CD4-positive, alpha-beta T cell treated with Interferon gamma for 1 hour (primary cell): ENCODE measurements at regions not wholly inside any gene's neighbourhood (a gene's known extent, or its start where the extent isn't known, plus 50 kb on each side); places are given as distances from the start of the nearest gene placed in this dataset.
"Not testable (repeated sequence)": the region's sequence is repeated elsewhere in the genome, so short reads cannot be mapped to it uniquely, and the experiment has no call there.

Source experiments
- DNase-seq: peaks from one replicate; pipeline ENCODE4 v3.0.0-alpha.2; 2020

DNA sequence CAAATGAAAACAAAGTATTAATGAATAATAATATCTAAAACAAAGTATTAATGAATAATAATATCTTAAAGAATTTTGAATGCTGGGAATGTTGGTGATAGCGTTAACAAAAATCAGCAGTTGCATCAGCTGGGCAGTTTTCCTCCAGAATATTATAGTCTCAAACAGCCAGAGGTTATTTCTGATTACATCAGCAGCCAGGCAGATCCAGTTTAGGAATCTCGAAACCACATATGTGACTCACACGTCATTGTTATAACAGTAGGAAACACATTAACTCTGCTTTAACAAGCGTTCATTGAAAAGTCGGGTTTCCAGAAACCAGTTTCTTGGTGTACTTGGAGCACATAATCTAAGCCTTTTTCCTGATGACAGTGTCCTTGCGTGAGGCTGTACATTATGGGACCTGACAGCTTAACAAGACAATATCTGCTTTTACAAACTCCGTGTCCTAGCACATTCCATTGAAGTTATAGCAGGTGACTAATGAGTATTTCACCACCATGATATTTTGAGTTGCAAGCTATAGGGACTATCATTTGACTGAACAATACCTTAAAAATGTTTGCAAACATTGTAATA lies 559.5 kb upstream of the KLF4 start:
- no peak for DNase-seq

DNA sequence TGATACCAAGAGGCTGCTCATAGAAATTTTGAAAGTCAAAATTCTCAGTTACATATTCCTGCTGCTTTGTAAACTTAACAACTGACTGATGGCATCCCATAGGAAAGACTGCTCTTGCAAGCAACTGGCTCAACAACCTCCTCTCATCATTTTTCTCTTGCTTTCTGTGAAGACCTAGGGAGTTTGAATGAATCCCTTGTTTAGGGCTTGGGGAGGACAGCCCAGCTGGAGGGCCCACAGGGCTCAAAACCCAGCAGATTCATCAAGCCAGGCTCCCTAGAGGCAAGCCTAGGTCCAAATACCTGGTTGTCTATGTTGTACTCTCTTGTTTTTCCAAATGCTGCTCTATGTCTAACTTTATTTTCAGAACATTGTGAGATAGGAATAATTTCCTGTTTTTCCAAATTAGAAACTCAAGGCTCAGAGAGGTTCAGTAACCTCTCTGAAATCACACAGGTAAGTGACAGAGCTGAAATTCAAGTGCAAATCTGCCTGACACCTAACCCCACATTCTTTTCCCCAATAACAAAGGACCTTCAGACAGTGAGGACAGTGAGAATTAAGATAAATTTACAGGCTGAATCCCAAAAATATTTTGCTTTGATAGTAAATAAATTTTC lies 558.9 kb upstream of the KLF4 start:
- no peak for DNase-seq

DNA sequence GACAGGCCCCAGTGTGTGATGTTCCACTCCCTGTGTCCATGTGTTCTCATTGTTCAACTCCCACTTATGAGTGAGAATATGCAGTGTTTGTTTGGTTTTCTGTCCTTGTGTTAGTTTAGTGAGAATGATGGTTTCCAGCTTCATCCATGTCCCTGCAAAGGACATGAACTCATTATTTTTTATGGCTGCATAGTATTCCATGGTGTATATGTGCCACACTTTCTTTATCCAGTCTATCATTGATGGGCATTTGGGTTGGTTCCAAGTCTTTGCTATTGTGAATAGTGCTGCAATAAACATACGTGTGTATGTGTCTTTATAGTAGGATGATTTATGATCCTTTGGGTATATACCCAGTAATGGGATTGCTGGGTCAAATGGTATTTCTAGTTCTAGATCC lies 558.2 kb upstream of the KLF4 start:
- DNase-seq, result not testable (repeated sequence)

DNA sequence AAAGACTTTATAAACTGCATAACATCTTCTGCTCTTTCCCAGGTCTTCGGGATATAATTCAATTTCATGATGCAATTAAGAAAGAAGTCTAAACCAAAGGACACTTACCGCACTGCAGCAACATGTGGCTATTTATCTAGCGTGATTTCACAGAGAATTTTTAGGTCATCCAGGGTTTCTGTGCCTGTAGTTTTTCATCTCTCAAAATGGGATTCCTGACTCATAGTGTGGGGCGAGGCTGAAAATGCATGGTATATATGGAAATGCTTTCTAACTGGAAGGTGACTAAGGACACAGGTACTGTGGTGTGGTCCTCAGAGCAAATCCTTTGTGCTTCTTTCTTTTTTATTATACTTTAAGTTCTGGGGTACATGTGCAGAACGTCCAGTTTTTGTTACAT lies 557.7 kb upstream of the KLF4 start:
- DNase-seq, result no peak

DNA sequence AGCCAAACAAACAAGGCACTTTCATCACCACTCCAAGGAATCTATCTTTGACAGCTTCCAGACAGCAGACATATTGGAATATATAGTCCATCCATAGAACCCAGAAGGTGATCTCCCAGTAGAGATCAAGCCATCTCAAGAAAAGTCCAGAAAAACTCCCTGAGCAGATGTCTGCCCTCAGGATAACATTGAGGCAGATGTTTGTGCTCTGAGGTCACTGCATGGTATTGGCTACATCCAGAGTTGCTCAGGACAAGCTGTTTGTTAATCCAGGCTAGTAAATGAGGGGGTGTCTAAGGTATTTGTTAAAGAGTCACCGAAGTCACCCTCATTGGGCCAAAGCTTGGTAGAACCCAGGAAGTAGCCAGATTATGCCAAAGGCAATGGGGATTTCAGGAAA lies 556.3 kb upstream of the KLF4 start:
- no peak for DNase-seq

DNA sequence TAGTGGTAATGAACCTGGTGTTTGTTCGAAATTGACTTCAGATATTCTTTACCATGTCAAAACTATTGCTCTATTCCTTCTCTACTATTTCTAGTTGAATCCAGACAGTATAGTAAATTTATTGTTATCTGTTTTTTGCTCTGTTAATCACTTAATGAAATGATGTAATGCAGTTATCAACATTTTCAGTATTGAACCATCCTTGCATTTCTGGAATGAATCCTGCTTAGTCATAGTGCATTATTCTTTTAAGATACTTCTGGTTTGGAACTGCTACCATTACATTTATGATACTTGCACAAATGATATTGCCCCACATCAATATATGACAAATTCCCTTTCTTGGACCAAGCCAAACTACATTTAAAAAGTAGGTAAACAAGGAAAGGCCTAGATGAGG lies 554.0 kb upstream of the KLF4 start:
- no peak for DNase-seq

DNA sequence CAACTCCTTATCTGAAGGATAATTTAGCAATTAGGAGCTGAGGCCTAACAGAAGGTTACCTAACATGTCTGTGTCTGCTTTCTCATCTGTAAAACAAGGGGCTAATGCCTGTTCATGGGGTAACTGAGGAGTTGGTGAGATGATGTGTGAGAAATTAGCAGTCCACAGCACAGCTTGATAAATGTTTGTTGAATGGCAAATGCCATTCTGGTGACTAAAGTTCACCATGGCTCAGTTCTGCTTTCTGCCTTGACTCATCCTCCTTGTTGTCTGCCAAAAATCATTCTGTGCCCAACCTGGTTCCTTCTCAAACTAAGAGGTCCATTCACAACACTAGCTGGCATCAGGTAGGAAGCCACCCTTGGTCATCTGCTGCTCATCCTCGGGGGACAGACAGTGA lies 552.0 kb upstream of the KLF4 start:
- DNase-seq, result no peak

DNA sequence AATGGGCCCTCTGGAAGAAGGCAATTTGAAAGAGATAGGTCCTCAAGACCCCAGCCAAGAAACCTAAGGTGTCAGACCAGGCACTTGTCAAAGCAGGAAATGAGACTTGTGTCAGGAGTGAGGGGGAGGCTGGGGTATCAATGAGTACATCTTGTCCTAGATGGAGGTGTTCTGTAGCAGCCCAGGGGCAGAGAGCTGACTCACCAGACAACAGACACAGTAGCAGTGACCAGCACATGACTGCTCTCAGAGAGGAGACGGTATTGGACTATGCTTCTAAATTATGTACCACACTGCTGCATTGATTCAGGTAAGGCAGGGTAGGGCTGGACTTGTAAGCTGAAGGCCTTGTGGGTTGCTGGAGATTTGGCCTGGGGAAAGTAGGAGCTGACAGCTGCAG lies 551.2 kb upstream of the KLF4 start:
- DNase-seq, result no peak

DNA sequence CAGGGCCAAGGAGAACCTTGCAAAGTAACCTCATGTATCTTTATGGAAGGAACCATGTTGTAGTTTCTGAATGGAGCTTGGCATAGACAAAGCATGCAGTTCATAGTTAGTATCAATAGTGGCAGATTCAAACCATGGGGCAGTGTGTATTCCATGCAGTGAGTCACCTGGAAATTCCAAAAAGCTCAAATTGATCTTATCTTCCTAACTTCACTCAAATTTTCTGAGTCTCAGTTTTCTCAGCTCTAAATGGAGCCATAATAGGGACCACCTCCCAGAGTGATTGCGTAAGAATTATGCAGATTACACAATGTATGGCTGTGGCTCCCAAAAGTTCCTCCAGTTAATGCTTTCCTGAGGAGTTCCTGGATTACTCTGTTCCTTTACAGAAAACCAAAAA lies 549.9 kb upstream of the KLF4 start:
- no peak for DNase-seq

DNA sequence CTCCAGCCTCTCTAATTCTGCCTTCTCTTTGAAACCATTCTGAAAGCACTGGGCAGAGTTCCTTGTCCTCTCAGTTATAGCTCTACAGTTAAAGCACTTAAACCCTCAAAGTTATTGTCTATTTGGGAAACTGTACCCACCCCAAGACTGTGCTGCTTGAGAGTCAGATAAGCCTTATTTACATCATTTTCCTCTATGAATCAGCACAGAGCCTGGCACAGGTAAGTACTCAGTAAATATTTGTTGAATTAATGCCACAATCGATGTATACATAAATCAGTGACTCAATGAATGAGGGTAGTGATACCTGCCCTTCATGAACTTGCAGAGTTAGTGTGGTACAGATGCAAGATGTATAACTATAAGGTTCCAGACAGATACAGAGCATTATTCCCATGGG lies 549.4 kb upstream of the KLF4 start:
- no peak for DNase-seq

DNA sequence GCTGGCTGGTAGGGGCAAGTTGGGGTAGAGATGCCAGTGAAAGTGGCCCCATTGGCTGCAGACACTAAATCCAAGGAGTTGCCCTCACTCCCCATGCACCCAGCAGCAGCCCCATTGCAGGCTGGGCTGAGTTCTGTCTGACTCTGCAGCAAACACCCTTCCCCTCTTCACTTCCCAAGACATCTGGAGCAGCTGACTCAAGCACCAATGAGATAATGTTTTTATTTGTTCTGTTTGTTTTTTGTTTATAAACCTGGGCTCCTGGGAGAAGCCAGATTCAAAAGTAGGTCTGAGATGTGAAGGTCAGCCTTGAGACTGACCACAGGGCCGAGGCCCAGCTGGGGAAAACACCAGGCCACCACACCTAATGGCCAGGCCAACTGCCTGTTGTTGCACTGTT lies 545.9 kb upstream of the KLF4 start:
- no peak for DNase-seq

DNA sequence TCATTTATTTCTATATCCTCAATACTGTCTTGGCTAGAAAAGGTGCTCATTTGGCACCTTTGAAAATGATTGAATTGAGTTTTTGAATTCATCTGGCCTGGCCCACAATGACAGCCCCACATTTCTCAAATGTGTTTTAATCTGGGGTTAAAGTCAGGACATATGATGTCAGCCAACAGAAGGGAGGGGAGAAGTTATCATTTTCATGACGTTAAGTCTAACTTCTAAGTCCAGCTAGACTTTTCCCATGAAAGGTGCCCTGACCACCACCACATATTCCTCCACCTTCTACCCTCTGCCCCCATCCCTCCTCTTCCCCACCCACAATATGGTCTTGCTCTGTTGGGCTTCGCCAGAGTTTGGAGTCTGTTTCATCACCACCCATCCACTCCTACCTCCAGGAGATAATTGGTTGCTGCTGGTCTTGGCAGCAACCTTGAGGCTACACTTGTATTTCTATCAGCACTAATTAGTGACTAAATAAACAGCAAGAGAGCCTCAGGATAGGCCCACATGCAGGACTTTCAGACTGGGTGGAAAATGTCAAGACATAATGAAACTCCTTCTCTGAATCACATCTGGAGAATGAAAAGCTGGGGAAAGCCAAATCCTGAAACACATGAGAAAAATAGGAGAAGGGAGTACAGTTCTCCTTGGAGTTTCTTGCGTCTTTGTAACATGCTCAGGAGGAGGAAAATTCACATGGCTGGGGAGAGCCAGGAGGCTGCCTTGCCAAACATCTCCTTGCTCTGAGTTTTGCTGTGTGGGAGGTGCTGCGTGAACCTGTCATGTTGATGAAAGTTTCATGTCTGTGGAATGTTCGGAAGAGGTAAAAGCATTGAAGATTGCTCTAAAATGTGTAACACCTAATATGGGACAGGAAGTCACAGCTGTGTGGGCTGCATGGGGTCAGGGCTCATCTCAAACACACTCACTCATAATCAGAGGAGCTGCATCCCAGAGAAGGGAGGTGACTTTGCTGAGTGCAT lies 544.7 kb upstream of the KLF4 start:
- DNase-seq, result no peak

DNA sequence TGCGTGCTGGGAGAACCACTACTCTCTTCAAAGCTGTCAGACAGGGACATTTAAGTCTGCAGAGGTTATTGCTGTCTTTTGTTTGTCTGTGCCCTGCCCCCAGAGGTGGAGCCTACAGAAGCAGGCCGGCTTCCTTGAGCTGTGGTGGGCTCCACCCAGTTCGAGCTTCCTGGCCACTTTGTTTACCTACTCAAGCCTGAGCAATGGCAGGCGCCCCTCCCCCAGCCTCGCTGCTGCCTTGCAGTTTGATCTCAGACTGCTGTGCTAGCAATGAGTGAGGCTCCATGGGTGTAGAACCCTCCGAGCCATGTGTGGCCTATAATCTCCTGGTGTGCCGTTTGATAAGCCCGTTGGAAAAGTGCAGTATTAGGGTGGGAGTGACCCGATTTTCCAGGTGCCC lies 542.5 kb upstream of the KLF4 start:
- not testable (repeated sequence) for DNase-seq

DNA sequence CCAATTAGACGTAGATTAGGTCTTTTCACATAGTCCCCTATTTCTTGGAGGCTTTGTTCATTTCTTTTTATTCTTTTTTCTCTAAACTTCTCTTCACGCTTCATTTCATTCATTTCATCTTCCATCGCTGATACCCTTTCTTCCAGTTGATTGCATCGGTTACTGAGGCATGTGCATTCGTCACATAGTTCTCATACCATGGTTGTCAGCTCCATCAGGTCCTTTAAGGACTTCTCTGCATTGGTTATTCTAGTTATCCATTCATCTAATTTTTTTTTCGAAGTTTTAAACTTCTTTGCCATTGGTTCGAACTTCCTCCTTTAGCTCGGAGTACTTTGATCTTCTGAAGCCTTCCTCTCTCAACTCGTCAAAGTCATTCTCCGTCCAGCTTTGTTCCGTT lies 541.7 kb upstream of the KLF4 start:
- DNase-seq, result not testable (repeated sequence)

DNA sequence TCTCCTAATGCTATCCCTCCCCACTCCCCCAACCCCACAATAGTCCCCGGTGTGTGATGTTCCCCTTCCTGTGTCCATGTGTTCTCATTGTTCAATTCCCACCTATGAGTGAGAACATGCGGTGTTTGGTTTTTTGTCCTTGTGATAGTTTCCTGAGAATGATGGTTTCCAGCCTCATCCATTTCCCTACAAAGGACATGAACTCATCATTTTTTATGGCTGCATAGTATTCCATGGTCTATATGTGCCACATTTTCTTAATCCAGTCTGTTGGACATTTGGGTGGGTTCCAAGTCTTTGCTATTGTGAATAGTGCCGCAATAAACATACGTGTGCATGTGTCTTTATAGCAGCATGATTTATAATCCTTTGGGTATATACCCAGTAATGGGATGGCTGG lies 537.1 kb upstream of the KLF4 start:
- DNase-seq, result not testable (repeated sequence)

DNA sequence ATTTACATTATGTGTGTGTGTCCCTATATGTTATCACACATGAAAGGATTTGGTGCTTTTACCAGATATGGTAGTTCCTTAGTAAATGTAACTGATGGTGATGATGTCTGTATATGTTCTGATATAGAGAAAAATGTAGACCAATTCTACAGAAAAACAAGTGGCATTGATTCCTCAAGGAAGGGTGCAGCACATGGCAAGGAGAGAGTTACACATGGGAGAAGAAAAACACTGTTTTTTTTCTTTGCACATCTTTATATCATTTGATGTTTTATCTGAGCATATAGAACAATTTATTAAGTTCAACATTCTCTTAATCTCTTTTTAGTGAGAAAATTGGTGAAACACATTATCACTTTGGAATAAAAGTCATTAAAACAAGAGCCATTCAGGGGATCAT lies 535.0 kb upstream of the KLF4 start:
- DNase-seq, result no peak

DNA sequence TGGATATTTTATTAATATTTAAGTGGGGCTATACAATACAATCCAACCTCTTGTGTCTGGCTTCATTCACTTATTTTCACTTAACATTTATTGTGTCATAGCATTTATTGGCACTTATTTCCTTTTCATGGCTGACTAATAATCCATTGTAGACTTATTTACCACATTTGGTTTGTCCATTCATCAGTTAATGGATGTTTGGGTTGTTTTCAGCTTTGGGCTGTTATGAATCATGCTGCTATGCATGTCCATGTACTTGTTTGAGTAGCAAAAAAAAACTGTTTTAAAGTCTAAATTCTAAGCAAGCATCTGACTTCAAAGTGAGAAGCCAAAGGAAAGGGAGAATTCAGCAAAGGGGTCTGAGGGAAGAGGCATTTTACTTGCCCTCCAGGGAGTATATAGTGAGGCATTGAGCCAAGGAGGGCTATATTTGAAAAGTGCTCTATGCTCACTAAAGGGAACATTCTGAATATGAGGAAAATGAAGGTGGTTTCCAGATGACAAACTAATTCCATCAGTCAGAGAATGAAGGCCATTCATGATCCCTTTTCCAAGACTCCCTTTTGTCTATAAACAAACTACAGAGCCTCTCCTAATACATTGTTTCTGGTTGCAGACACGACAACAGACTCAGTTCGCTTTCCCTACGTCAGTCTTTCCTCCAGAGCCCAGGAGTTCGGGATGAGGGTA lies 532.8 kb upstream of the KLF4 start:
- no peak for DNase-seq

DNA sequence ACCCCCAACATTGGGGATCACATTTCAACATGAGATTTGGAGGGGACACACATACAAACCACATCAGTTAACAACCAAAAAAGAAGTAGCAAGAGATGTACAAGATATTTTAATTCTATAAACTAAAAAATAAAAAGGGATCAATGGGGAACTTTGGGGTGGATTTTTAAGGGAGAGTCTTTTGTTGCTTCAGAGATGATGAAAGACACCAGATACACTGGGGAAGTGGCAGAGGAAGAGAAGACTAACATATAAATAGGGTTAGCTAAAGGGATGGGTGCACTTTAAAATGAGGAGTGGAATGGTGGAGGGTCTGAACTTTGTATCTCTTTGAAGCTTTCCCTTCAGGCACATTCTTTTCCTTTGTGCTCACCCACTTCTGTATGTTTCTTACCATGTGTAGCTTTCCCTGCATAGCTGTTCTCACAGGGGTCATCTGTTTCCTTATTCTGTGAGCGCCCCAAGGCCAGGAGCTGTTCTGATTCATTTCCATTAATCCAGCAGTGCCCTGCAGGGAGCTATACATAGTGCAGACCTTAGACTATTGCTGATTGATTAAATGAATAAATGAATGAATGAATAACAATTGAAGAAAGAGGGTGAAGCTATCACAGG lies 531.6 kb upstream of the KLF4 start:
- no peak for DNase-seq

DNA sequence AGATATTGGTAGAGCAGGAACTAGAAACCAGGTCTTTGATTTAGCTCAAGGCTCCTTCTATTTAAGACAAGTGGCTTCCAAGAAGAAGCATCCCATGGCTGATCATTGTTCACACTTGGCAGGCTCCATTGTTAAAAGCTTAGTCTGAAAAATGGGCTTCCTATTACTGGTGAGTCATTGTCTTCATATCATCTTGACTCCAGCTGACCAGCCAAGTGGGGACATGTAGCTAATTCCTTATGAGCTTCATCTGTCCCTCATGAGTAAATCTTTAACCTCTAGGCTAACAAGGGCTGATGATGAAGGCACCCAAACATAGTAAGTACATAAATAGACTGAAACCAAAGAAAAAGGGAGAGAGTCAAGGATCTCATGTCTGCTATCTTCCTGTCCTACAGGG lies 530.3 kb upstream of the KLF4 start:
- no peak for DNase-seq

DNA sequence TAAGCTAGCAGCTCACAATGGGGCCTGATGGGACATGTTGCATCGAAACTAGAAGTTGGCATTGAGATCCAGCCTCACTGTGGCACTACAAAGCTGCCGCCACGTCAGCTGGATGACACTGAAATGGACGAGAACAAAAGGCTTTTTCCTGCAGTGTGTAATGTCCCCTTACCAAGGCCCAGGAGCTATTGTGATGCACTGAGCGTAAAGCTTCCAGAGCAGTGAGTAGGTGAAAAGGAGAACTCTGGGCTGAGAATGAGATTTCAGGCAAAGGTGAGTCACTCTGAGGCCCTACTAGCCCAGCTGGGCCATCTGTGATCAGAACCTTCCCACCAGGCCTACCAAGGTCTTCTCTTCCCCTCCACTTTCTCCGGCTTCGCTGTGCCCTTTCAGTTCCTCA lies 528.1 kb upstream of the KLF4 start:
- no peak for DNase-seq

DNA sequence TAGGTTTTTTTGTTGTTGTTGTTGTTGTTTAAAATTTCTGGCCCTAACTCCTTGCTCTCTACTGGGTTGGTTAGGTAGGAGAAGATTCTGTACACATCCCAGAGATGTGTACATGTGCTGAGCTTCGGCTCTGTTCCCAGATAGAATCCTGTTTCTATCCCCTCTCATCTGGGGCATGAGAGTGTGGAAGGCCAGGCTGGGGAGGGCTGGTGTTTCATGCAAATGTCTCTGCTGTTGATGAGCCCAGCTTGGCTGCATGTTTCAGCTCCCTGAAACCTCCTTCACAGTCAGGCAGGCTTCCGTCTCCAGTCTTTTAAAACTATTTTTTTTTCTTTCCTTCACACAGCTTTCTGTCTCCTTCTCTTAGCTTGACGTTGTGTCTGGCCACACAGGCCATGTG lies 526.9 kb upstream of the KLF4 start:
- DNase-seq, result no peak

DNA sequence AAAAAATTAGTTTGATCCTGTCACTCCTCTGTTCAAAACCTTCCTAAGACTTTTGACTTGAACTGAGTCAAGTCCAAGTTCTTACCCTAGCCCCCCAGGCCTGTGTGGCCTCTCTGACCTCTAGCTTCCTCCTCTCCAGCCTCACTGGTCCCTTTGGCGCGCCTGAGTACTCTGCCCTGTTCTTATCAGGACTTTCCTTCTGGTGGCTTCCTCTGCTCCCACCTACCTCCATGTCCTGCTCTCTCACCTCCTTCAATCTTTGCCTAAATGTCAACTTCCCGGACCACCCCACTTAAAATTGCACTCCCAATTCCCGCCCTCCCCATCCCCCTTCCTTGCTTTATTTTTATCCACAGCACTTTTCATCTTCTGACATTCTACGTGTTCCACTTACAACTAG lies 526.1 kb upstream of the KLF4 start:
- no peak for DNase-seq

DNA sequence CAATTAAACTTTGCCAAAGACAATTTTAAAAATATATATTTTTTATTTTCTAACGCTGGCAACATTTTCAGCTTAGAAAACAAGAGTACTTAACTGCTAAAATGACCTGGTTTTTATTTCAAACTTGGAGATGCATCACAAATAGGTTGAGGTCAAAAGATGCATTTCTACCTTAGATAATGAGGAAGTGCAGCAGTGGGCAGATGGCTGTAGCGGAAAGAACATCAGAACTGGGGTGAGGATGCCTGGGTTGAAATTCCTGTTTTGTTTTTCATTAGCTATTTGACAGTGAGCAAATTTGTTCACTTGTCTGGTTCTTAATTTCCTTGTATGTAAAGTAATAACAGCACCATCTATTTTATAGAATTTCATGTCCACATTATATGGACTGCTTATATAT lies 524.8 kb upstream of the KLF4 start:
- DNase-seq, result no peak
